ENCODE measurements at regions not wholly inside any gene's neighbourhood (a gene's known extent, or its start where the extent isn't known, plus 50 kb on each side); places are given as distances from the start of the nearest gene placed in this dataset.

- no peak for ATAC-seq
- TF ChIP-seq TCF4 (CRISPR knock-in tag; IDR thresholded peaks at IDR 0.05; ENCODE audit: borderline replicate concordance) = no peak
- no peak for TF ChIP-seq CSDC2 (CRISPR knock-in tag; IDR thresholded peaks at IDR 0.05)
- TF ChIP-seq ZC3H10 (CRISPR knock-in tag; IDR thresholded peaks at IDR 0.05) = no peak
- no peak for TF ChIP-seq ZFP30 (CRISPR knock-in tag; IDR thresholded peaks at IDR 0.05)
- TF ChIP-seq TOX (CRISPR knock-in tag; IDR thresholded peaks at IDR 0.05; ENCODE audit: borderline replicate concordance) = no peak
- no peak for TF ChIP-seq PATZ1 (CRISPR knock-in tag; IDR thresholded peaks at IDR 0.05; ENCODE audit: borderline replicate concordance)
- no peak for TF ChIP-seq CSRNP3 (CRISPR knock-in tag; IDR thresholded peaks at IDR 0.05)
- no peak for TF ChIP-seq GLIS3 (CRISPR knock-in tag; IDR thresholded peaks at IDR 0.05)
- TF ChIP-seq ZNF70 (CRISPR knock-in tag; IDR thresholded peaks at IDR 0.05) = no peak
- TF ChIP-seq CREB5 (CRISPR knock-in tag; IDR thresholded peaks at IDR 0.05; ENCODE audit: low read depth) = no peak
- no peak for TF ChIP-seq TSHZ2 (CRISPR knock-in tag; IDR thresholded peaks at IDR 0.05)
- no peak for TF ChIP-seq ESRRG (CRISPR knock-in tag; IDR thresholded peaks at IDR 0.05)
Measured at GRCh38 chr12:67578976-67579661, 69.4 kb upstream of the DYRK2 start.

GRCh38 chr12:67579662-67580003 is 68.9 kb upstream of the DYRK2 start:
- ATAC-seq = no peak
- TF ChIP-seq BACH2 (CRISPR knock-in tag; IDR thresholded peaks at IDR 0.05; ENCODE audit: borderline replicate concordance) (no peak), ZNF8 (CRISPR knock-in tag; IDR thresholded peaks at IDR 0.05) (no peak), PPARA (CRISPR knock-in tag; IDR thresholded peaks at IDR 0.05; ENCODE audit: borderline replicate concordance) (no peak), TSHZ2 (CRISPR knock-in tag; IDR thresholded peaks at IDR 0.05) (no peak), ZFP30 (CRISPR knock-in tag; IDR thresholded peaks at IDR 0.05) (no peak), ESRRG (CRISPR knock-in tag; IDR thresholded peaks at IDR 0.05) (no peak), PATZ1 (CRISPR knock-in tag; IDR thresholded peaks at IDR 0.05; ENCODE audit: borderline replicate concordance) (no peak), SNAI2 (CRISPR knock-in tag; IDR thresholded peaks at IDR 0.05) (no peak)

Measured in SK-N-SH treated with all-trans-retinoic acid at 6 μM for 48 hours (cell line).